Vagina (tissue), 2 donors: ENCODE measurements at regions not wholly inside any gene's neighbourhood (a gene's known extent, or its start where the extent isn't known, plus 50 kb on each side); places are given as distances from the start of the nearest gene placed in this dataset.

Experiments
- POLR2A ChIP-seq, 2 donors: fragments of 450-650 bp; IDR thresholded peaks; one replicate each; pipeline ENCODE4 v1.6.1; 2017; ENCODE audit warnings: antibody characterized with exemption in 2 of 2, mild to moderate bottlenecking in 2 of 2, moderate library complexity in 2 of 2
- POLR2AphosphoS5 ChIP-seq, 2 donors: sonication (generic); formaldehyde crosslinking; IDR thresholded peaks; one replicate each; pipeline ENCODE4 v1.9.0; 2017; ENCODE audit warnings: antibody characterized with exemption in 2 of 2, mild to moderate bottlenecking in 2 of 2, low read depth in 1 of 2; ENCODE audit not compliant: insufficient read depth in 1 of 2

GRCh38 chr3:106071306-106071705, 202.5 kb upstream of the CBLB start:
- TF ChIP-seq POLR2A (IDR thresholded peaks at IDR 0.05): no peak
- no peak for TF ChIP-seq POLR2AphosphoS5 (IDR thresholded peaks at IDR 0.05; ENCODE audit: insufficient read depth in 1 of 2, low read depth in 1 of 2)
